IMR-90 (cell line): ENCODE measurements at regions not wholly inside any gene's neighbourhood (a gene's known extent, or its start where the extent isn't known, plus 50 kb on each side); places are given as distances from the start of the nearest gene placed in this dataset.

Source experiments
- ATAC-seq: fragments of 200-7000 bp; cut with Tn5 transposase; 2 replicates; pipeline ENCODE4 v1.9.1; 2020; ENCODE audit warnings: low read depth, mild to moderate bottlenecking, moderate library complexity
- BruUV-seq: library from RNA; stranded (reverse); fragments of 400-500 nt; replicated peaks from 2 replicates; lab custom pipeline; 2021; lab: Mats Ljungman, UMichigan
- CTCF ChIA-PET: fragments of 300-600 bp; formaldehyde crosslinking; extraction: SDS; loops from one replicate; lab custom pipeline; 2021; ENCODE audit warnings: antibody characterized with exemption; lab: Yijun Ruan, JAX
- POLR2A ChIA-PET: fragments of 300-600 bp; sonication (Branson Sonifier 250); formaldehyde crosslinking; loops from one replicate; lab custom pipeline; 2022; ENCODE audit warnings: antibody characterized with exemption; ENCODE audit not compliant: unreplicated experiment; lab: Charles Lee
- DNase-seq: peaks from one replicate; pipeline ENCODE4 v3.0.0; 2013
- H2AFZ ChIP-seq: replicated peaks from 2 replicates; pipeline ENCODE3; 2013; ENCODE audit warnings: low read length, mild to moderate bottlenecking; ENCODE audit not compliant: poor library complexity
- H2AK5ac ChIP-seq: 2 replicates; pipeline ENCODE4 v1.6.1; 2013; ENCODE audit warnings: low read depth, low read length, inconsistent platforms
- H2AK9ac ChIP-seq: replicated peaks from 2 replicates; pipeline ENCODE3; 2013; ENCODE audit warnings: mild to moderate bottlenecking, low read depth, low read length, moderate library complexity; ENCODE audit not compliant: poor library complexity
- H2BK120ac ChIP-seq: 2 replicates; pipeline ENCODE4 v1.6.1; 2013; ENCODE audit warnings: low read depth, low read length, inconsistent platforms
- H2BK15ac ChIP-seq: 3 replicates; pipeline ENCODE4 v1.6.1; 2013; ENCODE audit warnings: low read depth, low read length, inconsistent platforms
- H2BK20ac ChIP-seq: 2 replicates; pipeline ENCODE4 v1.6.1; 2013; ENCODE audit warnings: low read depth, mild to moderate bottlenecking, inconsistent platforms, low read length, moderate library complexity
- H2BK5ac ChIP-seq: 2 replicates; pipeline ENCODE4 v1.6.1; 2013; ENCODE audit warnings: mild to moderate bottlenecking, low read depth, low read length, inconsistent platforms; ENCODE audit not compliant: poor library complexity, severe bottlenecking
- H3K14ac ChIP-seq: replicated peaks from 2 replicates; pipeline ENCODE4 v1.6.1; 2013; ENCODE audit warnings: low read depth, low read length, inconsistent platforms
- H3K18ac ChIP-seq: 2 replicates; pipeline ENCODE4 v1.6.1; 2013; ENCODE audit warnings: low read depth, low read length, control low read depth
- H3K23ac ChIP-seq: 2 replicates; pipeline ENCODE4 v1.6.1; 2013; ENCODE audit warnings: low read depth, low read length, inconsistent platforms
- H3K27ac ChIP-seq: 2 replicates; pipeline ENCODE4 v1.5.1; 2013; ENCODE audit warnings: mild to moderate bottlenecking, control low read depth, low read length; ENCODE audit not compliant: insufficient read depth
- H3K27me3 ChIP-seq: 2 replicates; pipeline ENCODE4 v1.6.1; 2013; ENCODE audit warnings: low read length; ENCODE audit not compliant: control insufficient read depth, insufficient read depth
- H3K36me3 ChIP-seq: 2 replicates; pipeline ENCODE4 v1.6.1; 2013; ENCODE audit warnings: low read length, mixed read lengths; ENCODE audit not compliant: control insufficient read depth, insufficient read depth
- H3K4ac ChIP-seq: 2 replicates; pipeline ENCODE4 v1.6.1; 2013; ENCODE audit warnings: low read depth, low read length, inconsistent platforms
- H3K4me1 ChIP-seq: 2 replicates; pipeline ENCODE4 v1.6.1; 2013; ENCODE audit warnings: low read length, mixed read lengths; ENCODE audit not compliant: control insufficient read depth, insufficient read depth
- H3K4me2 ChIP-seq: 2 replicates; pipeline ENCODE4 v1.6.1; 2013; ENCODE audit warnings: low read depth, mild to moderate bottlenecking, control low read depth, low read length, moderate library complexity
- H3K4me3 ChIP-seq: 2 replicates; pipeline ENCODE4 v1.5.1; 2013; ENCODE audit warnings: low read depth, mild to moderate bottlenecking, control low read depth, low read length, moderate library complexity; ENCODE audit not compliant: insufficient read depth
- H3K56ac ChIP-seq: 2 replicates; pipeline ENCODE4 v1.6.1; 2013; ENCODE audit warnings: low read length, inconsistent platforms; ENCODE audit not compliant: insufficient read depth; ENCODE audit errors: extremely low read depth
- H3K79me1 ChIP-seq, 2 experiments: 2 replicates each; pipeline ENCODE4 v1.6.1; 2013; ENCODE audit warnings: low read length in 2 of 2, inconsistent platforms in 1 of 2, low read depth in 1 of 2
- H3K9ac ChIP-seq: 2 replicates; pipeline ENCODE4 v1.6.1; 2013; ENCODE audit warnings: low read depth, low read length, control low read depth
- H3K9me1 ChIP-seq: 2 replicates; pipeline ENCODE4 v1.6.1; 2013; ENCODE audit warnings: low read length, inconsistent platforms; ENCODE audit not compliant: insufficient read depth
- H3K9me3 ChIP-seq: 2 replicates; pipeline ENCODE4 v1.6.1; 2013; ENCODE audit warnings: low read length; ENCODE audit not compliant: control insufficient read depth, insufficient read depth
- H4K20me1 ChIP-seq: 2 replicates; pipeline ENCODE4 v1.6.1; 2013; ENCODE audit warnings: low read length, inconsistent platforms; ENCODE audit not compliant: insufficient read depth
- H4K5ac ChIP-seq: 2 replicates; pipeline ENCODE4 v1.6.1; 2013; ENCODE audit warnings: mild to moderate bottlenecking, low read depth, low read length, control low read depth
- H4K8ac ChIP-seq, 2 experiments: 2 replicates each; pipeline ENCODE4 v1.6.1; 2013; ENCODE audit warnings: low read depth in 2 of 2, low read length in 2 of 2, control low read depth in 1 of 2, inconsistent platforms in 1 of 2
- H4K91ac ChIP-seq: 2 replicates; pipeline ENCODE4 v1.6.1; 2013; ENCODE audit warnings: low read depth, low read length, inconsistent platforms; ENCODE audit not compliant: insufficient read depth
- POLR2A ChIP-seq: IDR thresholded peaks from 2 replicates; pipeline ENCODE4 v1.6.1; 2012; ENCODE audit warnings: mild to moderate bottlenecking, low read depth, low read length
- WGBS, 2 experiments: methylation state at CpG; one replicate each; pipeline versions ENCODE4 v1.1.5 to v1.1.7; 2013; ENCODE audit warnings: missing lambda C conversion rate in 2 of 2; ENCODE audit not compliant: insufficient read length in 1 of 2; ENCODE audit errors: extremely low coverage in 2 of 2; 5-methylcytosine and 5-hydroxymethylcytosine counted together
- dilution Hi-C: fragments of 300-500 bp; cut with HindIII; formaldehyde crosslinking; loops from one replicate; pipeline ENCODE4 v1.14.3; 2018; ENCODE audit warnings: low sequenced_read_pairs; ENCODE audit not compliant: unreplicated experiment
- in situ Hi-C: fragments of 300-500 bp; cut with MboI; formaldehyde crosslinking; loops from 3 replicates; pipeline ENCODE4 v1.14.3; 2019; ENCODE audit warnings: low sequenced_read_pairs, inconsistent platforms, mixed read lengths
- intact Hi-C: fragments of 100-400 bp; cut with micrococcal nuclease; formaldehyde crosslinking; loops from 2 replicates; pipeline ENCODE4 v1.10.0; 2022

DNA sequence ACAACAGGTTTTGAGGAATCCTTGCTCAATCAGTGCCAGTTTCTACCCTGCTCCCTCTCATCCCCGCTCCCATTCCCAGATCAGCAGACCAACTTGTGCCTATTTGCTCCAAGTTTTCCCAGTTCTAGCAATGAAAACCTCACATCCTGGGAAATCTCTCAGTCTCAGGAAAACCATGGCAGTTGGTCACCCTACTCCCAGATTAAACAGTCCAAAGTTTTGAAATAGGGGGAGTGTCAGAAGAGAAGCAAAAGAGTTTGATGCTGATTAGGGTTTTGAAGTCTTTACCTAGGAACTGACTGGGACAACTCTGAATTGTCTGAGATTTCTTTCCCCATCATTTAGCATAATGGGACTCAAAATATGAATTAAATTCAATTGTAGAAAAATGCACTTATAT, 95.8 kb upstream of the ARID2 start:
- CTCF ChIA-PET = no interaction called here
- WGBS, 2 experiments = 100% methylated on average over 1 of the region's 1 CpG; no CpG with 5 or more reads in 1 of the 2 experiments

More for the DNA sequence above, 95.8 kb upstream of the ARID2 start:
- no peak overlapping the region for H2AK5ac ChIP-seq
- H3K9me3 ChIP-seq = no peaks in the 10 kb centered on the region
- no TSS peak for BruUV-seq
- intact Hi-C loops = no loop called here
- no peak overlapping the region for H2BK15ac ChIP-seq
- peaks cover 1% of the 10 kb centered on the region; the same call in 1 of the 2 replicates for H3K4me1 ChIP-seq
- ATAC-seq (no peak), DNase-seq (no peak)
- no peak for TF ChIP-seq POLR2A
- no peak overlapping the region for H4K5ac ChIP-seq
- H2BK20ac ChIP-seq = no peak overlapping the region
- no peak overlapping the region for H3K4me2 ChIP-seq
- no peak overlapping the region for H3K4me3 ChIP-seq
- H2BK120ac ChIP-seq = no peak overlapping the region
- dilution Hi-C loops = no loop called here
- peaks cover 2% of the 10 kb centered on the region; the same call in 1 of the 2 replicates for H3K27me3 ChIP-seq
- H3K9ac ChIP-seq = no peak overlapping the region
- no peaks in the 10 kb centered on the region for H3K9me1 ChIP-seq
- H3K4ac ChIP-seq = no peak overlapping the region
- no peak overlapping the region for H3K14ac ChIP-seq
- H2AK9ac ChIP-seq = no peak overlapping the region
- no peak overlapping the region for H4K91ac ChIP-seq
- H3K27ac ChIP-seq = no peak overlapping the region
- no peak overlapping the region for H2BK5ac ChIP-seq
- no peak overlapping the region for H3K23ac ChIP-seq
- H3K79me1 ChIP-seq = no peaks in the 10 kb centered on the region
- in situ Hi-C loops = no loop called here
- H4K8ac ChIP-seq = no peak overlapping the region
- H3K56ac ChIP-seq = no peak overlapping the region
- H4K20me1 ChIP-seq = no peaks in the 10 kb centered on the region
- POLR2A ChIA-PET = no interaction called here
- no peak overlapping the region for H3K18ac ChIP-seq
- no peaks in the 10 kb centered on the region for H3K36me3 ChIP-seq
- H2AFZ ChIP-seq = no peak overlapping the region
